ENCODE measurements at regions not wholly inside any gene's neighbourhood (a gene's known extent, or its start where the extent isn't known, plus 50 kb on each side); places are given as distances from the start of the nearest gene placed in this dataset.

DNA sequence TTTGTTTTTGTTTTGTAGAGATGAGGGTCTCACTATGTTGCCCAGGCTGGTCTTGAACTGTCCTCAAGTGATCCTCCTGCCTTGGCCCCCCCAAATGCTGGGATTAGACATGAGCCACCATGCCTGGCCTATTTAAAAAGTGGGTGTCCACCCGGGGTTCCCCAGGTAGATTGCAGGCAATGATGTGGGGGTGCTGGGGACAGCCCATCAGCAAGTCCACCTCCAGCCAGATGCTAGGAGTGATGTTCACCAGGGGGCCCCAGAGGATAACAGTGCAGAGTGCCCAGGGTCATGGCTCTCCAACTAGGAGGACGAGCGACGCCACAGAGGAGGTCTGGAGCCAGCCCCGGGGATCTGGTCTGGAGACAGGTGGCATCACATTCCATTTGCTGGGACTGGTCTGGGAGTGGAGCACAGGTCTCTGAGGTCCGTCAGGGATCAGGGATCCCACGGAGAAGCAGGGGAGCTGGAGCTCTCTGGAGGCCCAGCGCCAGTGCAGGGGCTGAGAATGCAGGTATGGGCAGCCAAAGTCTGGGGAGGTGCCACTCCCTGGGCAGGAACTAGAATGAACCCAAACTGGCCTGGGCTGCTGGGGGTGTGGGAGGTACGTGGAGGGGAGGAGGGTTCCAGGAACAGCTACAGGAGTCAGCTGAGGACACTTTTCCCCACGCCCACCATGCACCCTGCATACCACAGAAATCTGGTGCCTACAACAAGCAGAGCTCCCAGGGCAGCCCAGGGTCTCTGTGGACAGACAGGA is 51.2 kb upstream of the PCSK6 start:
- TF ChIP-seq POLR2AphosphoS5 (IDR thresholded peaks at IDR 0.05) (no peak), POLR2A (IDR thresholded peaks at IDR 0.05) (no peak)
- TF ChIP-seq, protein P1, sequence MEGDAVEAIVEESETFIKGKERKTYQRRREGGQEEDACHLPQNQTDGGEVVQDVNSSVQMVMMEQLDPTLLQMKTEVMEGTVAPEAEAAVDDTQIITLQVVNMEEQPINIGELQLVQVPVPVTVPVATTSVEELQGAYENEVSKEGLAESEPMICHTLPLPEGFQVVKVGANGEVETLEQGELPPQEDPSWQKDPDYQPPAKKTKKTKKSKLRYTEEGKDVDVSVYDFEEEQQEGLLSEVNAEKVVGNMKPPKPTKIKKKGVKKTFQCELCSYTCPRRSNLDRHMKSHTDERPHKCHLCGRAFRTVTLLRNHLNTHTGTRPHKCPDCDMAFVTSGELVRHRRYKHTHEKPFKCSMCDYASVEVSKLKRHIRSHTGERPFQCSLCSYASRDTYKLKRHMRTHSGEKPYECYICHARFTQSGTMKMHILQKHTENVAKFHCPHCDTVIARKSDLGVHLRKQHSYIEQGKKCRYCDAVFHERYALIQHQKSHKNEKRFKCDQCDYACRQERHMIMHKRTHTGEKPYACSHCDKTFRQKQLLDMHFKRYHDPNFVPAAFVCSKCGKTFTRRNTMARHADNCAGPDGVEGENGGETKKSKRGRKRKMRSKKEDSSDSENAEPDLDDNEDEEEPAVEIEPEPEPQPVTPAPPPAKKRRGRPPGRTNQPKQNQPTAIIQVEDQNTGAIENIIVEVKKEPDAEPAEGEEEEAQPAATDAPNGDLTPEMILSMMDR (IDR thresholded peaks at IDR 0.05): no peak
- no peak for DNase-seq (ENCODE audit: low spot score)
- H3K9me3 ChIP-seq: no peaks in the 10 kb centered on the region
- intact Hi-C loops (cut with DNase I): no loop called here
- no peaks in the 10 kb centered on the region for H3K27me3 ChIP-seq (replicated peaks; ENCODE audit: insufficient read depth)
- H3K4me3 ChIP-seq: no peak overlapping the region
- H3K36me3 ChIP-seq: no peaks in the 10 kb centered on the region
- H3K4me1 ChIP-seq (replicated peaks): no peaks in the 10 kb centered on the region
- WGBS: 75% methylated on average over 9 of the region's 10 CpGs
- H3K27ac ChIP-seq: no peak overlapping the region

DNA sequence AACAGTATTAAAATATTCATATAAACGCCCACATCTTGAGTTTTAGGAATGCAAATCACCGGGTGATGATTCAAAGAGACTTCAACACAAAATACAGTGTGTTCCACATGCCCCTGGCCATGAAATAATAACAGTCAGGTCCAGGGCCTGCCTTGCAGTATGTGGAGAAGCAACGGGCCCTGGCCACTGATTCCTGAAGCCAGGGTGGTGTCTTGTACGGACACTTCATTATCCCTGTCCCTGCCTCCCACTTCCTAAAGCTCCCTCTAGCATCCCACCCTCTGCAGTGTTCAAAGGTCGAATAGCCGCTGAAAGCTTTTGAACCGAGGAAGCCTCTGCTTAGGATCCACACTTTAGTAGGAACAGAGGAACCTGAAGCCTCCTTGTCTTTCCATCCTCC is 50.4 kb upstream of the PCSK6 start:
- H3K9me3 ChIP-seq: no peaks in the 10 kb centered on the region
- H3K27me3 ChIP-seq (replicated peaks; ENCODE audit: insufficient read depth): no peaks in the 10 kb centered on the region
- no peaks in the 10 kb centered on the region for H3K36me3 ChIP-seq
- TF ChIP-seq POLR2AphosphoS5 (IDR thresholded peaks at IDR 0.05) (no peak), POLR2A (IDR thresholded peaks at IDR 0.05) (no peak)
- TF ChIP-seq, protein P1 (IDR thresholded peaks at IDR 0.05): no peak
- 76% methylated on average over 7 of the region's 7 CpGs for WGBS
- DNase-seq (ENCODE audit: low spot score): no peak
- H3K4me1 ChIP-seq (replicated peaks): no peaks in the 10 kb centered on the region
- no peak overlapping the region for H3K4me3 ChIP-seq
- no peak overlapping the region for H3K27ac ChIP-seq
- intact Hi-C loops (cut with DNase I): no loop called here

DNA sequence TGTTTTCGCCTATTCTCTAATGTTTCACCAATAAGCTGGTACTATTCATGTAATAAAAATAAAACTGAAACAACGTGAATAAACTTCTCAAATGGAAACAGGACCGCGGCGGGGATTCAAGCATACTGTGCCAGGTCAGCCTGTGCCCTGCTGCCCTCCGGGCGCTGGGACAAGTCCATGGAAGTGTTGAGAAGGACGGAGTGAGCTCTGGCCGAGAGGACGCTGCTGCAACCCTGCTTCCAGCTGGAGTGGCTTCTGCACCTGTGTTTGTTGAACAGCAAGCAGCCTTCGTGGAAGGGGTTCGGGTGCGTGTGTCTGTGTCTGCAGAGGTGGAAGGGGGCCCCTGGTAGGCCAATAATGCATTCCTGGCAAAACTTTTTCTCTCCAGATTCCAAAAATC is 50.0 kb upstream of the PCSK6 start:
- H3K27ac ChIP-seq: no peak overlapping the region
- no peak for DNase-seq (ENCODE audit: low spot score)
- 91% methylated on average over 13 of the region's 13 CpGs for WGBS
- no peaks in the 10 kb centered on the region for H3K9me3 ChIP-seq
- no peak overlapping the region for H3K4me3 ChIP-seq
- H3K27me3 ChIP-seq (replicated peaks; ENCODE audit: insufficient read depth): no peaks in the 10 kb centered on the region
- TF ChIP-seq, protein P1 (IDR thresholded peaks at IDR 0.05): no peak
- no peaks in the 10 kb centered on the region for H3K4me1 ChIP-seq (replicated peaks)
- no peaks in the 10 kb centered on the region for H3K36me3 ChIP-seq
- intact Hi-C loops (cut with DNase I): no loop called here

Measured in prostate gland (tissue), 2 donors.